ENCODE measurements at regions not wholly inside any gene's neighbourhood (a gene's known extent, or its start where the extent isn't known, plus 50 kb on each side); places are given as distances from the start of the nearest gene placed in this dataset.

DNA sequence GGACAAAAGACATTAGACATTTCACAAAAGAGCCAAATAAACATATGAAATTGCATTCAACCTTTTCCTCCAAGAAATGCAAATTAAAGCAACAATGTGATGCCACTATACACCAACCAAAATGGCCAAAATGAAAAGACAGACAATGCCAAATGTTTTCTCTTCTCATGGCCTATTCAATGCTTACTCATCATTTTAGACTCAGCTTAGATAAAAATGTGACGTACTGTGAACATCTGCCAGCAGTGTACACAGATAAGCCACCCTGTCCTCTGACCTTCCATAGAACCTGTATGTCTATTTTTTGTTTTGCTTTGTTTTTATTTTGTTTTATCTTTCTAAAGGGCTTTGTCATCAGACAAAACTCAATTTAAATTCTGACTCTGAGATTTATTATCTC, 385.2 kb downstream of the FRK start:
- Histone ChIP-seq H3K9me3 (ENCODE audit: insufficient read depth, low read length) (no peaks in the 10 kb centered on the region), H3K4me1 (ENCODE audit: insufficient read depth, insufficient read length) (no peaks in the 10 kb centered on the region), H3K4me3 (ENCODE audit: insufficient read length, low read depth) (no peak overlapping the region), H3K36me3 (ENCODE audit: insufficient read depth, insufficient read length, low read length) (no peaks in the 10 kb centered on the region), H3K9ac (ENCODE audit: insufficient read length, low read depth) (no peak overlapping the region), H3K27me3 (ENCODE audit: insufficient read depth, insufficient read length) (no peaks in the 10 kb centered on the region)
- no peak for TF ChIP-seq SUZ12 (IDR thresholded peaks at IDR 0.05; ENCODE audit: extremely low read depth, insufficient read depth, insufficient read length)
- no peak for TF ChIP-seq YY1 (IDR thresholded peaks at IDR 0.05; ENCODE audit: insufficient read depth, insufficient read length)
- no peak for DNase-seq (ENCODE audit: low read depth, low spot score)

DNA sequence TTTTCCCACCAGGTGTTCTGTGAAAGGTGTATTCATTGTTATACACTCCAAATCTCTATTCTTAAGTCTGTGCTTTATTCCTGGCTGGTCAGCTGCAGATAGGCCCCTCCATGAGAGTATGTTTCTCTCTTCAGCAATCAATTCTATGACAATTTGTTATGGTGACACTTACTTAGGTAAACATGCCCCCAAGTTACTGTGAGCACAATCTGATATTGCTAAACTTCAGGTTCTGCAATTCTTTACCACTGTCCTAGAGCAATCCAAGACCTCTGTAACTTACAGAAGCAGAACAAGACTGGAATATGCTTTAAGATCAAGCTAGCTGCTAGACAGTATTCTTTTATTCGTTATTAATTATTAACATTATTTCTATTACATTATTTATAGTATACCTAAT, 391.9 kb downstream of the FRK start:
- H3K9me3 ChIP-seq (ENCODE audit: insufficient read depth, low read length): no peaks in the 10 kb centered on the region
- no peaks in the 10 kb centered on the region for H3K27me3 ChIP-seq (ENCODE audit: insufficient read depth, insufficient read length)
- H3K36me3 ChIP-seq (ENCODE audit: insufficient read depth, insufficient read length, low read length): no peaks in the 10 kb centered on the region
- no peak for DNase-seq (ENCODE audit: low read depth, low spot score)
- no peak overlapping the region for H3K4me3 ChIP-seq (ENCODE audit: insufficient read length, low read depth)
- TF ChIP-seq ZNF274 (IDR thresholded peaks at IDR 0.05; ENCODE audit: low read depth, low read length): no peak
- no peak for TF ChIP-seq YY1 (IDR thresholded peaks at IDR 0.05; ENCODE audit: insufficient read depth, insufficient read length)
- no peak for TF ChIP-seq SUZ12 (IDR thresholded peaks at IDR 0.05; ENCODE audit: extremely low read depth, insufficient read depth, insufficient read length)
- H3K9ac ChIP-seq (ENCODE audit: insufficient read length, low read depth): no peak overlapping the region
- no peaks in the 10 kb centered on the region for H3K4me1 ChIP-seq (ENCODE audit: insufficient read depth, insufficient read length)

DNA sequence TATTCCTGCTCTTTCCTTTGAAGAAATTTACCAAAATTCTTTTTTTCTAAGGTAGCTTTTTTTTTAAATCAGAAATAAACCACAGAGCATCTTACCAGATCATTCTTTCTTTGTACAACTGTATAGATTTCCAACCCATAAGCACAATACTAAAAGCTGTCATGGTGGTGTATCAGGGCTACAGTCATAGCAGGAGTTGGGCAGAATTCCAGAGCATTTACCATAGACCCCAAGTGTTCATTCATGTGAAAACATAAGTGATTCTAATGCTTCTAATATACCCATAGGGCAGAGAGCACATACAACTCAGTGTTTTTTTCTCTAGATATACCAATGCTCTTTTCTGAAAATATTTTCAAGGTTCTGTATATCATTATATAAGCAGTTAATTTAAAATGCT, 392.5 kb downstream of the FRK start:
- TF ChIP-seq SUZ12 (IDR thresholded peaks at IDR 0.05; ENCODE audit: extremely low read depth, insufficient read depth, insufficient read length) (no peak), ZNF274 (IDR thresholded peaks at IDR 0.05; ENCODE audit: low read depth, low read length) (no peak), YY1 (IDR thresholded peaks at IDR 0.05; ENCODE audit: insufficient read depth, insufficient read length) (no peak)
- DNase-seq (ENCODE audit: low read depth, low spot score): no peak
- Histone ChIP-seq H3K36me3 (ENCODE audit: insufficient read depth, insufficient read length, low read length) (no peaks in the 10 kb centered on the region), H3K9me3 (ENCODE audit: insufficient read depth, low read length) (no peaks in the 10 kb centered on the region), H3K4me3 (ENCODE audit: insufficient read length, low read depth) (no peak overlapping the region), H3K9ac (ENCODE audit: insufficient read length, low read depth) (no peak overlapping the region), H3K4me1 (ENCODE audit: insufficient read depth, insufficient read length) (no peaks in the 10 kb centered on the region), H3K27me3 (ENCODE audit: insufficient read depth, insufficient read length) (no peaks in the 10 kb centered on the region)

DNA sequence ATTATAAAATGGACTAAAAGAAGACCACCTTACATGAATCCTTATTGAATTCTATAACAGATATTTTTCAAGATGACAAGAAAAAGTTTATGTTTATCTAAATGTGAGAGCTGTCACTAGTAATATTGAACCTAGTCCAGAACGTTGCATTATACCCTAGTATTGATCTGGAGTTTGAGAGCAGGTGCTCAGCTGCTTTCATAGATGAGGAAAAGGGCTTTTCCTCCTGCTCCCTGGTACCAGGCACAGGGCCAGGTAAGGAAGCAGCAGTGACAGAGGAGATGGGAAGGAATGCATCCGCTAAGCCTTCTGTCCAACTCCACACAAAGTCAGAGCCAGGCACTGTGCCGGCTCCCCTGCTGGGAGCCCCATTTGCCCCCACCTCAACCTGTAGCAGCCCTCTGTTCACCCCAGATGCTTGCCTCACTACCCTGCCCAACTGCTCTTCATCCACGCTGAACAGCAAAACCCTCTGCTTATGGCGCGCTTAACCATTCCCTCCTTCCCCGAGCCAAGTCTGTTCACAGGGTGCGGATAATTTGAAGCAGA, 393.1 kb downstream of the FRK start:
- H3K9me3 ChIP-seq (ENCODE audit: insufficient read depth, low read length): no peaks in the 10 kb centered on the region
- TF ChIP-seq SUZ12 (IDR thresholded peaks at IDR 0.05; ENCODE audit: extremely low read depth, insufficient read depth, insufficient read length) (no peak), YY1 (IDR thresholded peaks at IDR 0.05; ENCODE audit: insufficient read depth, insufficient read length) (no peak), ZNF274 (IDR thresholded peaks at IDR 0.05; ENCODE audit: low read depth, low read length) (no peak)
- no peaks in the 10 kb centered on the region for H3K36me3 ChIP-seq (ENCODE audit: insufficient read depth, insufficient read length, low read length)
- no peak overlapping the region for H3K4me3 ChIP-seq (ENCODE audit: insufficient read length, low read depth)
- no peaks in the 10 kb centered on the region for H3K27me3 ChIP-seq (ENCODE audit: insufficient read depth, insufficient read length)
- DNase-seq (ENCODE audit: low read depth, low spot score): no peak
- no peaks in the 10 kb centered on the region for H3K4me1 ChIP-seq (ENCODE audit: insufficient read depth, insufficient read length)
- no peak overlapping the region for H3K9ac ChIP-seq (ENCODE audit: insufficient read length, low read depth)

DNA sequence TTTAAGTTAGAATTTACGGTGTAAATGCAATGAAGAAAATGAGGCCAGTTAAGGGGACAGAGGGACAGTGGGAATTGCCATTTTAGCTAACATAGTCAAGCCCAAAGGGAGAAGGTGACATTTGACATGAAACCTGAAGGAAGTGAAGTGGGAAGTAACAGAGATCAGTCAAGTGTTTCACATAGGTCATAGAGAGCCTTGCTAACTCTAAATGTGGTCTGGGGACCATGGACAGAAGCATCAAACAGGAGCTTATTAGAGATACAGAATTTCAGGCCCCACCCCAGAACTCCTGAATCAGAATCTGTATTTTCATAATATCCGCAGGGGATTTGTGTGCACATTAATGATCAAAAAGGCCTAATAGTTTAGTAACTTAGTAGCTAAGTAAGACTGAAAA, 393.7 kb downstream of the FRK start:
- no peak for DNase-seq (ENCODE audit: low read depth, low spot score)
- H3K4me3 ChIP-seq (ENCODE audit: insufficient read length, low read depth): no peak overlapping the region
- TF ChIP-seq YY1 (IDR thresholded peaks at IDR 0.05; ENCODE audit: insufficient read depth, insufficient read length) (no peak), ZNF274 (IDR thresholded peaks at IDR 0.05; ENCODE audit: low read depth, low read length) (no peak), SUZ12 (IDR thresholded peaks at IDR 0.05; ENCODE audit: extremely low read depth, insufficient read depth, insufficient read length) (no peak)
- H3K4me1 ChIP-seq (ENCODE audit: insufficient read depth, insufficient read length): no peaks in the 10 kb centered on the region
- no peaks in the 10 kb centered on the region for H3K27me3 ChIP-seq (ENCODE audit: insufficient read depth, insufficient read length)
- H3K9me3 ChIP-seq (ENCODE audit: insufficient read depth, low read length): no peaks in the 10 kb centered on the region
- no peaks in the 10 kb centered on the region for H3K36me3 ChIP-seq (ENCODE audit: insufficient read depth, insufficient read length, low read length)
- H3K9ac ChIP-seq (ENCODE audit: insufficient read length, low read depth): no peak overlapping the region

DNA sequence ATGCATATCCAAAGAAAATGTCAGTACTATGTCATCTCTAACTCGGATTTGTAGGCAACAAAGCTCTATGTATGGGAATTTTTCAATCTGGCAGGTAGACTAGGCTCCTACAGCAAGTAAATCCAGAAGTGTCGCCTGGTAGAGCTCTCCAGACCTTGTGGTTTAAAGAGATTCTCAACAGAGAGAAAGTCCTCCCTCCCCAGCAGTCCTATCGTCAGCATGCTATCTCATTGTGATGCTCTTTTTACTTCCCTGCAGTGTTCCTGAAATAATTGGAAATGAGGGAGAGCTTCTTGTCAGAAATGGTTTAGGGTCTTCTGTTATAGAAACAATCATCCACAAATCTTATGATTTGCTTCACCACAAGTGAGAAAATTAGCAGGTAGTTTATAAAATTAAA, 395.4 kb downstream of the FRK start:
- Histone ChIP-seq H3K27me3 (ENCODE audit: insufficient read depth, insufficient read length) (no peaks in the 10 kb centered on the region), H3K9me3 (ENCODE audit: insufficient read depth, low read length) (no peaks in the 10 kb centered on the region), H3K36me3 (ENCODE audit: insufficient read depth, insufficient read length, low read length) (no peaks in the 10 kb centered on the region), H3K9ac (ENCODE audit: insufficient read length, low read depth) (no peak overlapping the region), H3K4me1 (ENCODE audit: insufficient read depth, insufficient read length) (no peaks in the 10 kb centered on the region), H3K4me3 (ENCODE audit: insufficient read length, low read depth) (no peak overlapping the region)
- DNase-seq (ENCODE audit: low read depth, low spot score): no peak
- TF ChIP-seq YY1 (IDR thresholded peaks at IDR 0.05; ENCODE audit: insufficient read depth, insufficient read length): no peak

- no peak for TF ChIP-seq SUZ12 (IDR thresholded peaks at IDR 0.05; ENCODE audit: extremely low read depth, insufficient read depth, insufficient read length)
- no peak for TF ChIP-seq YY1 (IDR thresholded peaks at IDR 0.05; ENCODE audit: insufficient read depth, insufficient read length)
- TF ChIP-seq ZNF274 (IDR thresholded peaks at IDR 0.05; ENCODE audit: low read depth, low read length): no peak
- Histone ChIP-seq H3K4me3 (ENCODE audit: insufficient read length, low read depth) (no peak overlapping the region), H3K4me1 (ENCODE audit: insufficient read depth, insufficient read length) (no peaks in the 10 kb centered on the region), H3K9me3 (ENCODE audit: insufficient read depth, low read length) (no peaks in the 10 kb centered on the region), H3K9ac (ENCODE audit: insufficient read length, low read depth) (no peak overlapping the region), H3K36me3 (ENCODE audit: insufficient read depth, insufficient read length, low read length) (no peaks in the 10 kb centered on the region), H3K27me3 (ENCODE audit: insufficient read depth, insufficient read length) (no peaks in the 10 kb centered on the region)
- DNase-seq (ENCODE audit: low read depth, low spot score): no peak
Measured at GRCh38 chr6:115663681-115664080, 397.0 kb downstream of the FRK start.

GRCh38 chr6:115643762-115644161, 416.9 kb downstream of the FRK start:
- Histone ChIP-seq H3K36me3 (ENCODE audit: insufficient read depth, insufficient read length, low read length) (no peaks in the 10 kb centered on the region), H3K4me3 (ENCODE audit: insufficient read length, low read depth) (no peak overlapping the region), H3K9ac (ENCODE audit: insufficient read length, low read depth) (no peak overlapping the region), H3K4me1 (ENCODE audit: insufficient read depth, insufficient read length) (no peaks in the 10 kb centered on the region), H3K27me3 (ENCODE audit: insufficient read depth, insufficient read length) (no peaks in the 10 kb centered on the region), H3K9me3 (ENCODE audit: insufficient read depth, low read length) (no peaks in the 10 kb centered on the region)
- TF ChIP-seq YY1 (IDR thresholded peaks at IDR 0.05; ENCODE audit: insufficient read depth, insufficient read length) (no peak), SUZ12 (IDR thresholded peaks at IDR 0.05; ENCODE audit: extremely low read depth, insufficient read depth, insufficient read length) (no peak), ZNF274 (IDR thresholded peaks at IDR 0.05; ENCODE audit: low read depth, low read length) (no peak)
- no peak for DNase-seq (ENCODE audit: low read depth, low spot score)
